ENCODE measurements at regions not wholly inside any gene's neighbourhood (a gene's known extent, or its start where the extent isn't known, plus 50 kb on each side); places are given as distances from the start of the nearest gene placed in this dataset.

DNA sequence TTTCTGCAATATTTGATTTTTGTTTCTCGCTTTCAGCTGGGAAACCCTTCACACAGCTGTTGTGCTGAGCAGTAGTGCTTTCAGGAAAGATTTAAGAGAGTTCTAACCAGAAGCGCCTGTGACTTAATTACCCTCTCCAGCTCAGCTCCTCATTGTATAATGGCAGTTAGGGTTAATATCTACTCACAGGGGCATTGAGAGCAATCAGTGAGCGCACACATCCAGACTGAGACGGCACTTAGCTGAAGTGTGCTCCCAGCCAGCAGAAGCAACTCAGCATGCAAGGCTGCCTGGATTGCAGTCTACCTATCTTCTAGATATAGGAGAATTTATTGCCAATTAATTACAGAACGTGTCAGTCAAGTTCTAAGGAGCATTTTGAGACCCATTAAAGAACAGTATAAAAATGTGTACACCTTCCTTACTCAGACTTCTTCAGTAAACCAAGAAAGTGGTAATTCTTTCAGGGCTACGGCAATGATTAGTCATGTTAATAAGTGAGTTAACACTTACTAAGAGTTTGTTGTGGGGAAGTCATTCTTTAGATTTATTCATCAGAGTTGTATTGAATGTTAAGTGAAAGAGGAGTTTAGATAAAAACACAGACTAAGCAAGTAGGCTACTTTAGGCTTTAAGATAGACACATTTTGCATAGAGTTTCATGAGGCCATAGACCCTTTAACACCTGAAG is 111.7 kb upstream of the PCAT7 start:
- in situ Hi-C loops (cut with MboI; ENCODE audit: low sequenced_read_pairs), result no loop called here
- no peak overlapping the region for H3K18ac ChIP-seq (ENCODE audit: low read depth, low read length)
- ChIA-PET POLR2A (ENCODE audit: unreplicated experiment) (no interaction called here), CTCF (no interaction called here)
- no CpG with 5 or more reads among the region's 6 CpGs for WGBS, 2 experiments (ENCODE audit: extremely low coverage in 2 of 2, insufficient read length in 1 of 2)
- no peak overlapping the region for H3K14ac ChIP-seq (replicated peaks; ENCODE audit: low read depth, low read length)
- H3K9me1 ChIP-seq (ENCODE audit: insufficient read depth, low read length), result peaks cover 3% of the 10 kb centered on the region; the same call in 1 of the 2 replicates
- dilution Hi-C loops (cut with HindIII; ENCODE audit: low sequenced_read_pairs, unreplicated experiment), result no loop called here
- H3K4me3 ChIP-seq (ENCODE audit: insufficient read depth, low read depth, low read length), result no peak overlapping the region
- intact Hi-C loops (cut with micrococcal nuclease), result no loop called here
- H4K91ac ChIP-seq (ENCODE audit: insufficient read depth, low read depth, low read length), result no peak overlapping the region
- H2AK5ac ChIP-seq (ENCODE audit: low read depth, low read length), result no peak overlapping the region
- H3K56ac ChIP-seq (ENCODE audit: extremely low read depth, insufficient read depth, low read length), result no peak overlapping the region
- peaks cover 2% of the 10 kb centered on the region; the same call in 1 of the 2 replicates for H3K4me1 ChIP-seq (ENCODE audit: control insufficient read depth, insufficient read depth, low read length)
- no peak overlapping the region for H3K4ac ChIP-seq (ENCODE audit: low read depth, low read length)
- H2BK15ac ChIP-seq (ENCODE audit: low read depth, low read length), result no peak overlapping the region
- BruUV-seq (replicated peaks), result no TSS peak
- H3K23ac ChIP-seq (ENCODE audit: low read depth, low read length), result no peak overlapping the region
- no peak overlapping the region for H2AFZ ChIP-seq (replicated peaks; ENCODE audit: low read length, poor library complexity)
- TF ChIP-seq RCOR1 (IDR thresholded peaks at IDR 0.05; ENCODE audit: insufficient replicate concordance, low read length) (no peak), CEBPB (IDR thresholded peaks at IDR 0.05; ENCODE audit: low read depth, low read length) (no peak), MAFK (IDR thresholded peaks at IDR 0.05; ENCODE audit: low read depth, low read length) (no peak), CHD1 (IDR thresholded peaks at IDR 0.05; ENCODE audit: low read depth, low read length) (no peak), POLR2A (IDR thresholded peaks at IDR 0.05; ENCODE audit: low read depth, low read length) (no peak), SMC3 (IDR thresholded peaks at IDR 0.05; ENCODE audit: low read depth, low read length) (no peak), BHLHE40 (IDR thresholded peaks at IDR 0.05; ENCODE audit: low read depth, low read length) (no peak), FOS (IDR thresholded peaks at IDR 0.05; ENCODE audit: low read depth, low read length) (no peak), MXI1 (IDR thresholded peaks at IDR 0.05; ENCODE audit: borderline replicate concordance, low read depth, low read length) (no peak), NFE2L2 (IDR thresholded peaks at IDR 0.05; ENCODE audit: low read depth, low read length) (no peak)
- TF ChIP-seq, protein P1, sequence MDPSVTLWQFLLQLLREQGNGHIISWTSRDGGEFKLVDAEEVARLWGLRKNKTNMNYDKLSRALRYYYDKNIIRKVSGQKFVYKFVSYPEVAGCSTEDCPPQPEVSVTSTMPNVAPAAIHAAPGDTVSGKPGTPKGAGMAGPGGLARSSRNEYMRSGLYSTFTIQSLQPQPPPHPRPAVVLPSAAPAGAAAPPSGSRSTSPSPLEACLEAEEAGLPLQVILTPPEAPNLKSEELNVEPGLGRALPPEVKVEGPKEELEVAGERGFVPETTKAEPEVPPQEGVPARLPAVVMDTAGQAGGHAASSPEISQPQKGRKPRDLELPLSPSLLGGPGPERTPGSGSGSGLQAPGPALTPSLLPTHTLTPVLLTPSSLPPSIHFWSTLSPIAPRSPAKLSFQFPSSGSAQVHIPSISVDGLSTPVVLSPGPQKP (IDR thresholded peaks at IDR 0.05; ENCODE audit: borderline replicate concordance, low read depth, low read length), result no peak
- TF ChIP-seq, protein P2, sequence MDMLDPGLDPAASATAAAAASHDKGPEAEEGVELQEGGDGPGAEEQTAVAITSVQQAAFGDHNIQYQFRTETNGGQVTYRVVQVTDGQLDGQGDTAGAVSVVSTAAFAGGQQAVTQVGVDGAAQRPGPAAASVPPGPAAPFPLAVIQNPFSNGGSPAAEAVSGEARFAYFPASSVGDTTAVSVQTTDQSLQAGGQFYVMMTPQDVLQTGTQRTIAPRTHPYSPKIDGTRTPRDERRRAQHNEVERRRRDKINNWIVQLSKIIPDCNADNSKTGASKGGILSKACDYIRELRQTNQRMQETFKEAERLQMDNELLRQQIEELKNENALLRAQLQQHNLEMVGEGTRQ (IDR thresholded peaks at IDR 0.05; ENCODE audit: low read depth, low read length), result no peak
- H3K9me3 ChIP-seq (ENCODE audit: control insufficient read depth, insufficient read depth, low read length), result no peaks in the 10 kb centered on the region
- H4K8ac ChIP-seq (ENCODE audit: low read depth in 2 of 2, low read length in 2 of 2), result no peak overlapping the region
- no peak overlapping the region for H2AK9ac ChIP-seq (replicated peaks; ENCODE audit: low read depth, low read length, poor library complexity)
- no peak overlapping the region for H2BK5ac ChIP-seq (ENCODE audit: low read depth, low read length, poor library complexity, severe bottlenecking)
- no peak overlapping the region for H3K9ac ChIP-seq (ENCODE audit: low read depth, low read length)
- H3K4me2 ChIP-seq (ENCODE audit: low read depth, low read length), result no peak overlapping the region
- peaks cover 8% of the 10 kb centered on the region in 2 experiments; a peak in 2 of 4 replicates for H3K79me1 ChIP-seq (ENCODE audit: low read depth in 1 of 2, low read length in 2 of 2)
- DNase-seq (no peak), ATAC-seq (ENCODE audit: low read depth) (no peak)
- H3K36me3 ChIP-seq (ENCODE audit: control insufficient read depth, insufficient read depth, low read length), result peaks cover 5% of the 10 kb centered on the region; the same call in 1 of the 2 replicates
- no peak overlapping the region for H2BK20ac ChIP-seq (ENCODE audit: low read depth, low read length)
- no peaks in the 10 kb centered on the region for H4K20me1 ChIP-seq (ENCODE audit: insufficient read depth, low read length)
- no peak overlapping the region for H2BK120ac ChIP-seq (ENCODE audit: low read depth, low read length)
- no peak overlapping the region for H3K27ac ChIP-seq (ENCODE audit: insufficient read depth, low read length)
- no peaks in the 10 kb centered on the region for H3K27me3 ChIP-seq (ENCODE audit: control insufficient read depth, insufficient read depth, low read length)
- no peak overlapping the region for H4K5ac ChIP-seq (ENCODE audit: low read depth, low read length)

Data from IMR-90 (cell line).